Neural crest cell (in vitro differentiated cells): ENCODE measurements at regions not wholly inside any gene's neighbourhood (a gene's known extent, or its start where the extent isn't known, plus 50 kb on each side); places are given as distances from the start of the nearest gene placed in this dataset.

Experiments
- DNase-seq: peaks from one replicate; pipeline ENCODE4 v3.0.0; 2021; ENCODE audit warnings: low read depth, mixed read lengths, low spot score
- H3K27ac Mint-ChIP-seq: one replicate; pipeline ENCODE4 v1.8.0; 2021; ENCODE audit warnings: mild to moderate bottlenecking, mixed read lengths; ENCODE audit not compliant: unreplicated experiment
- H3K27me3 Mint-ChIP-seq: 2 replicates; pipeline ENCODE4 v1.8.0; 2021; ENCODE audit warnings: low read depth, mild to moderate bottlenecking, mixed read lengths
- H3K36me3 Mint-ChIP-seq: 2 replicates; pipeline ENCODE4 v1.8.0; 2021; ENCODE audit warnings: low read depth, mild to moderate bottlenecking, mixed read lengths
- H3K4me1 Mint-ChIP-seq: 2 replicates; pipeline ENCODE4 v1.8.0; 2021; ENCODE audit warnings: mixed read lengths
- H3K4me3 Mint-ChIP-seq: one replicate; pipeline ENCODE4 v1.8.0; 2021; ENCODE audit warnings: mild to moderate bottlenecking, mixed read lengths
- H3K9me3 Mint-ChIP-seq: 2 replicates; pipeline ENCODE4 v1.8.0; 2021; ENCODE audit warnings: mixed read lengths
- TF ChIP-seq, protein P1 (sequence below): fragments of 200-600 bp; sonication (generic); conservative IDR thresholded peaks from 2 replicates; pipeline ENCODE4 v1.5.0; 2021; ENCODE audit warnings: antibody characterized with exemption, mild to moderate bottlenecking

GRCh38 chr3:106170636-106171035 lies 301.8 kb upstream of the CBLB start:
- Mint-ChIP-seq H3K4me3 (no peak overlapping the region), H3K4me1 (no peaks in the 10 kb centered on the region), H3K9me3 (peaks cover 3% of the 10 kb centered on the region)

GRCh38 chr3:106172101-106172500 lies 303.3 kb upstream of the CBLB start:
- no peak overlapping the region for H3K4me3 Mint-ChIP-seq
- H3K27me3 Mint-ChIP-seq, result no peaks in the 10 kb centered on the region
- DNase-seq, result no peak
- H3K4me1 Mint-ChIP-seq, result no peaks in the 10 kb centered on the region
- H3K27ac Mint-ChIP-seq, result no peak overlapping the region
- H3K9me3 Mint-ChIP-seq, result peaks cover 3% of the 10 kb centered on the region
- TF ChIP-seq, protein P1, sequence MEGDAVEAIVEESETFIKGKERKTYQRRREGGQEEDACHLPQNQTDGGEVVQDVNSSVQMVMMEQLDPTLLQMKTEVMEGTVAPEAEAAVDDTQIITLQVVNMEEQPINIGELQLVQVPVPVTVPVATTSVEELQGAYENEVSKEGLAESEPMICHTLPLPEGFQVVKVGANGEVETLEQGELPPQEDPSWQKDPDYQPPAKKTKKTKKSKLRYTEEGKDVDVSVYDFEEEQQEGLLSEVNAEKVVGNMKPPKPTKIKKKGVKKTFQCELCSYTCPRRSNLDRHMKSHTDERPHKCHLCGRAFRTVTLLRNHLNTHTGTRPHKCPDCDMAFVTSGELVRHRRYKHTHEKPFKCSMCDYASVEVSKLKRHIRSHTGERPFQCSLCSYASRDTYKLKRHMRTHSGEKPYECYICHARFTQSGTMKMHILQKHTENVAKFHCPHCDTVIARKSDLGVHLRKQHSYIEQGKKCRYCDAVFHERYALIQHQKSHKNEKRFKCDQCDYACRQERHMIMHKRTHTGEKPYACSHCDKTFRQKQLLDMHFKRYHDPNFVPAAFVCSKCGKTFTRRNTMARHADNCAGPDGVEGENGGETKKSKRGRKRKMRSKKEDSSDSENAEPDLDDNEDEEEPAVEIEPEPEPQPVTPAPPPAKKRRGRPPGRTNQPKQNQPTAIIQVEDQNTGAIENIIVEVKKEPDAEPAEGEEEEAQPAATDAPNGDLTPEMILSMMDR, result no peak
- no peaks in the 10 kb centered on the region for H3K36me3 Mint-ChIP-seq

More at GRCh38 chr3:106170636-106171035, 301.8 kb upstream of the CBLB start:
- TF ChIP-seq, protein P1, result no peak
- Mint-ChIP-seq H3K36me3 (no peaks in the 10 kb centered on the region), H3K27ac (no peak overlapping the region), H3K27me3 (no peaks in the 10 kb centered on the region)
- DNase-seq, result no peak

GRCh38 chr3:106172780-106173179 lies 304.0 kb upstream of the CBLB start:
- Mint-ChIP-seq H3K4me1 (no peaks in the 10 kb centered on the region), H3K27me3 (no peaks in the 10 kb centered on the region), H3K9me3 (peaks cover 3% of the 10 kb centered on the region), H3K36me3 (no peaks in the 10 kb centered on the region), H3K27ac (no peak overlapping the region), H3K4me3 (no peak overlapping the region)
- TF ChIP-seq, protein P1, result no peak
- no peak for DNase-seq

DNA sequence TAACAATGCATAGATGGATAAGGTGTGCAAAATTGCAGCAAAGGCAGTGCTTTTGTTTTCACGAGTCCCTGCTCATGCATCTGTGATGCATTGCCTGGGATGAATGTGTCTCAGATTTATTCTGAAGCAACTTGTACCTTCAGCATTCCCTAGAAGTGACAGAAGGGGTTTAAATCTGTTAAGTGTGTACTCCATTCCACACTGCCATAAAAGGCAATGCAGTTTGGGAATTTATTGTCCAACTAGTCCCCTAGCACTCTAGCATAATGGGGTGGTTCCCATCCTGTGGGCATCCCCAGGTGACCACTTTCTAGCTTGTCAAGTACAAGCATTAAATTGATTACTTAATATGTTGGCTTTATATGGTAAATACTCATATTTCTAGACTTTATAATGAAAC lies 306.5 kb upstream of the CBLB start:
- TF ChIP-seq, protein P1, result no peak

GRCh38 chr3:106176734-106177133 lies 307.9 kb upstream of the CBLB start:
- TF ChIP-seq, protein P1, result no peak
- Mint-ChIP-seq H3K36me3 (no peaks in the 10 kb centered on the region), H3K9me3 (no peaks in the 10 kb centered on the region), H3K27me3 (no peaks in the 10 kb centered on the region), H3K4me1 (no peaks in the 10 kb centered on the region), H3K27ac (no peak overlapping the region), H3K4me3 (no peak overlapping the region)
- no peak for DNase-seq

More for the DNA sequence above, 306.5 kb upstream of the CBLB start:
- H3K36me3 Mint-ChIP-seq, result no peaks in the 10 kb centered on the region
- H3K27ac Mint-ChIP-seq, result no peak overlapping the region
- DNase-seq, result no peak
- H3K4me1 Mint-ChIP-seq, result no peaks in the 10 kb centered on the region
- no peaks in the 10 kb centered on the region for H3K27me3 Mint-ChIP-seq
- H3K4me3 Mint-ChIP-seq, result no peak overlapping the region
- H3K9me3 Mint-ChIP-seq, result no peaks in the 10 kb centered on the region

- Mint-ChIP-seq H3K9me3 (no peaks in the 10 kb centered on the region), H3K36me3 (no peaks in the 10 kb centered on the region), H3K27me3 (no peaks in the 10 kb centered on the region), H3K27ac (no peak overlapping the region), H3K4me3 (no peak overlapping the region), H3K4me1 (no peaks in the 10 kb centered on the region)
- DNase-seq, result no peak
- TF ChIP-seq, protein P1, result no peak
Measured at GRCh38 chr3:106182950-106183511, 314.2 kb upstream of the CBLB start.
